ENCODE measurements at regions not wholly inside any gene's neighbourhood (a gene's known extent, or its start where the extent isn't known, plus 50 kb on each side); places are given as distances from the start of the nearest gene placed in this dataset.

- H3K36me3 ChIP-seq: no peaks in the 10 kb centered on the region
- H3K4me1 ChIP-seq: peaks cover 0 to 35% of the 10 kb centered on the region in 2 donors
- no peak for TF ChIP-seq CTCF (IDR thresholded peaks at IDR 0.05)
- no peak overlapping the region for H3K27ac ChIP-seq
- DNase-seq (ENCODE audit: low spot score): no peak
- no peaks in the 10 kb centered on the region for H3K27me3 ChIP-seq
- H3K9me3 ChIP-seq: no peaks in the 10 kb centered on the region
- H3K4me3 ChIP-seq: no peak overlapping the region
Observed at GRCh38 chr2:190786404-190787166, 94.0 kb upstream of the GLS start.

- no peak for TF ChIP-seq CTCF (IDR thresholded peaks at IDR 0.05)
- no peak for DNase-seq (ENCODE audit: low spot score)
- H3K9me3 ChIP-seq: no peaks in the 10 kb centered on the region
- peaks cover 0 to 45% of the 10 kb centered on the region in 2 donors for H3K4me1 ChIP-seq
- H3K27me3 ChIP-seq: no peaks in the 10 kb centered on the region
- no peaks in the 10 kb centered on the region for H3K36me3 ChIP-seq
- no peak overlapping the region for H3K27ac ChIP-seq
- H3K4me3 ChIP-seq: no peak overlapping the region
Observed at GRCh38 chr2:190787743-190788235, 92.8 kb upstream of the GLS start.

- no peak for DNase-seq (ENCODE audit: low spot score)
- Histone ChIP-seq H3K27me3 (no peaks in the 10 kb centered on the region), H3K27ac (no peak overlapping the region), H3K4me1 (peaks cover 0 to 45% of the 10 kb centered on the region in 2 donors), H3K36me3 (no peaks in the 10 kb centered on the region), H3K4me3 (no peak overlapping the region), H3K9me3 (no peaks in the 10 kb centered on the region)
- no peak for TF ChIP-seq CTCF (IDR thresholded peaks at IDR 0.05)
Observed at GRCh38 chr2:190789074-190790004, 91.3 kb upstream of the GLS start.

GRCh38 chr2:190791347-190791975 is 89.2 kb upstream of the GLS start:
- DNase-seq (ENCODE audit: low spot score): peak; percentile 69
- Histone ChIP-seq H3K9me3 (no peaks in the 10 kb centered on the region), H3K27ac (peak overlapping the region; percentile 13 to 44), H3K36me3 (no peaks in the 10 kb centered on the region), H3K27me3 (no peaks in the 10 kb centered on the region), H3K4me3 (no peak overlapping the region), H3K4me1 (peaks cover 0 to 41% of the 10 kb centered on the region in 2 donors)
- no peak for TF ChIP-seq CTCF (IDR thresholded peaks at IDR 0.05)

- H3K27ac ChIP-seq: peak overlapping the region; percentile 13 to 44
- no peak for TF ChIP-seq CTCF (IDR thresholded peaks at IDR 0.05)
- no peak for DNase-seq (ENCODE audit: low spot score)
Observed at GRCh38 chr2:190791976-190792575, 88.5 kb upstream of the GLS start.

More at GRCh38 chr2:190791976-190792575, 88.5 kb upstream of the GLS start:
- Histone ChIP-seq H3K4me1 (peaks cover 0 to 36% of the 10 kb centered on the region in 2 donors), H3K9me3 (no peaks in the 10 kb centered on the region), H3K36me3 (no peaks in the 10 kb centered on the region), H3K27me3 (no peaks in the 10 kb centered on the region), H3K4me3 (no peak overlapping the region)

Measured in right atrium auricular region (tissue), 2 donors.